Aorta (tissue), 5 donors: ENCODE measurements at regions not wholly inside any gene's neighbourhood (a gene's known extent, or its start where the extent isn't known, plus 50 kb on each side); places are given as distances from the start of the nearest gene placed in this dataset.
"Not testable (repeated sequence)": the region's sequence is repeated elsewhere in the genome, so short reads cannot be mapped to it uniquely, and the experiment has no call there.

Experiments
- ATAC-seq: fragments of 200-7000 bp; cut with Tn5 transposase; one replicate; pipeline ENCODE4 v1.9.1; 2022; ENCODE audit warnings: moderate library complexity; ENCODE audit not compliant: low FRiP score
- DNase-seq, 2 donors: peaks; one replicate each; pipeline ENCODE4 v3.0.0-alpha.2; 2020
- H3K27ac ChIP-seq, 2 donors: one replicate each; pipeline ENCODE4 v1.5.1; 2013; ENCODE audit warnings: low read length in 2 of 2, mild to moderate bottlenecking in 2 of 2, moderate library complexity in 2 of 2, control low read depth in 1 of 2, inconsistent platforms in 1 of 2, low read depth in 1 of 2
- H3K27me3 ChIP-seq, 2 donors: one replicate each; pipeline ENCODE4 v1.6.1; 2013; ENCODE audit warnings: control low read depth in 1 of 2, low read length in 1 of 2, mild to moderate bottlenecking in 1 of 2, moderate library complexity in 1 of 2; ENCODE audit not compliant: insufficient read depth in 2 of 2, control insufficient read depth in 1 of 2
- H3K36me3 ChIP-seq, 2 donors: one replicate each; pipeline ENCODE4 v1.6.1; 2013; ENCODE audit warnings: control low read depth in 1 of 2, low read length in 1 of 2, mild to moderate bottlenecking in 1 of 2; ENCODE audit not compliant: insufficient read depth in 2 of 2, control insufficient read depth in 1 of 2
- H3K4me1 ChIP-seq, 2 donors: one replicate each; pipeline ENCODE4 v1.6.1; 2013; ENCODE audit warnings: low read length in 2 of 2, control low read depth in 1 of 2, mild to moderate bottlenecking in 1 of 2, moderate library complexity in 1 of 2; ENCODE audit not compliant: insufficient read depth in 2 of 2, control insufficient read depth in 1 of 2
- H3K4me3 ChIP-seq, 2 donors: one replicate each; pipeline ENCODE4 v1.5.1; 2013; ENCODE audit warnings: low read length in 2 of 2, control low read depth in 1 of 2, mild to moderate bottlenecking in 1 of 2
- H3K9me3 ChIP-seq: one replicate; pipeline ENCODE4 v1.6.1; 2013; ENCODE audit warnings: mild to moderate bottlenecking, low read length; ENCODE audit not compliant: control insufficient read depth
- WGBS, 2 donors: extraction: QIAGEN DNeasy Blood & Tissue Kit; methylation state at CpG; one replicate each; pipeline ENCODE4 v1.1.7; 2013; 5-methylcytosine and 5-hydroxymethylcytosine counted together
- intact Hi-C, 2 donors: fragments of 100-400 bp; cut with DNase I; formaldehyde crosslinking; loops; one replicate each; pipeline versions ENCODE4 v1.14.2 to v1.15.0; 2022
- donor health status: healthy with polysubstance abuse.
- donor health status: Bipolar disorder and iron deficiency.
- donor health status: DM: no; HTN: no; CAD: no.
- donor health status: DM: no; HTN: no; CAD: no.
- donor health status: DM: yes; HTN: yes; CAD: no.

DNA sequence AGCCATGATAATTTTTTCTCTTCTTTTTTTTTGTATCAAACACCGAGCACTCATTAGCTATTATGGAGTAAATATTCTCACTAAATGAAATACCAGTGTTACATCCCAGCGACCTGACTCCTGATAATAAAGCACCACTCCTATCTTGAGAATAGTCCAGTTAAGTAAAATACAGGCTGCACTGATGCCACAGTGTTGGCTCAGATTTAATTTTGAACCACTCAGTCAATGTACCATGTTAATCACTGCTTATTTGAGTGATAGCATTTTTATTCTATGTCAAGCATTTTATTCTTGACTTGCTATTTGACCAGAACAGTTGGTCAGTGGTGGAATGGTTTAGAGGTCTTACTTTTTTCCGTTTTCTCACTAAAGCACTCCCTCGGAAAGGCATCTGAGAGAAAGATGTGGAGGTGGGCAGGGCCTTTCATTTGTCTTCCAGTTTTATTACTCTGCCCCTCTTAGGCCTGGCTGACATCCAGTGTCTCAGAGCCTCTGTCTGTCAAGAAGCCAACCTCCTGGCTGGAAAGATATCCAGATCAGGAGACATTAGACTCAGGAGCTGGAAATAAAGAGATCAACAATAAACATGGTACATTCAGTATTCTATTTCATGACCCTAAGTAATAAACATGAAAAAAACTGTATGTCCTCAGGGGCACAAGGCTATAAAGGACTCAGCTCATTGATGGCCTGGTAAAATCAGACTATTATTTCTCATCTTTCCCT is 457.8 kb downstream of the EPM2A start:
- DNase-seq, result no peak
- intact Hi-C loops, result no loop called here
- WGBS, 2 donors, result 90 to 93% methylated on average over 4 of the region's 4 CpGs
- Histone ChIP-seq H3K36me3 (no peaks in the 10 kb centered on the region), H3K4me3 (no peak overlapping the region), H3K27ac (no peak overlapping the region), H3K4me1 (no peaks in the 10 kb centered on the region), H3K9me3 (no peaks in the 10 kb centered on the region), H3K27me3 (no peaks in the 10 kb centered on the region)
- no peak for ATAC-seq

- 83 to 90% methylated on average over 2 of the region's 2 CpGs for WGBS, 2 donors
- intact Hi-C loops, result no loop called here
- Histone ChIP-seq H3K36me3 (no peaks in the 10 kb centered on the region), H3K27ac (no peak overlapping the region), H3K27me3 (no peaks in the 10 kb centered on the region), H3K4me3 (no peak overlapping the region), H3K9me3 (no peaks in the 10 kb centered on the region), H3K4me1 (no peaks in the 10 kb centered on the region)
- ATAC-seq, result no peak
- no peak for DNase-seq
Observed at GRCh38 chr6:145278163-145278807, 457.0 kb downstream of the EPM2A start.

- Histone ChIP-seq H3K9me3 (no peaks in the 10 kb centered on the region), H3K27ac (no peak overlapping the region), H3K4me3 (no peak overlapping the region), H3K27me3 (no peaks in the 10 kb centered on the region), H3K4me1 (no peaks in the 10 kb centered on the region), H3K36me3 (no peaks in the 10 kb centered on the region)
- ATAC-seq, result no peak
- intact Hi-C loops, result no loop called here
- WGBS, 2 donors, result 87 to 97% methylated on average over 1 of the region's 1 CpG
- DNase-seq, result no peak
Observed at GRCh38 chr6:145279551-145279950, 455.8 kb downstream of the EPM2A start.

GRCh38 chr6:145279993-145280392 is 455.3 kb downstream of the EPM2A start:
- no peak overlapping the region for H3K4me3 ChIP-seq
- no peak for DNase-seq
- no peaks in the 10 kb centered on the region for H3K9me3 ChIP-seq
- intact Hi-C loops, result no loop called here
- H3K4me1 ChIP-seq, result no peaks in the 10 kb centered on the region
- ATAC-seq, result no peak
- no peaks in the 10 kb centered on the region for H3K27me3 ChIP-seq
- WGBS, 2 donors, result 56 to 60% methylated on average over 2 of the region's 2 CpGs
- no peaks in the 10 kb centered on the region for H3K36me3 ChIP-seq
- H3K27ac ChIP-seq, result no peak overlapping the region

DNA sequence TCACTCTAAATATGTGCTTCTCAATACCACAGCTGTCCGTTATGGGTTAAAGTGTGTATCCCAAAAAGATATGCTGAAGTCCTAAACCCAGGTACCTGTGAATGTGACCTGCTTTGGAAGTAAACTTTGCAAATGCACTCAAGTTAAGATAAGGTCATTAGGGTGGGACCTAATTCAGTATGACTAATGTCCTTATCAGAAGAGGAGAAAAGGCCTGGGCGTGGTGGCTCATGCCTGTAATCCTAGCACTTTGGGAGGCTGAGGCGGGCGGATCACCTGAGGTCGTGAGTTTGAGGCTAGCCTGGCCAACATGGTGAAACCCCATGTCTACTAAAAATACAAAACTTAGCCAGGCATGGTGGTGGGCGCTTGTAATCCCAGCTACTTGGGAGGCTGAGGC is 452.1 kb downstream of the EPM2A start:
- intact Hi-C loops, H3K36me3 ChIP-seq, DNase-seq, H3K9me3 ChIP-seq, ATAC-seq, H3K4me3 ChIP-seq, H3K27me3 ChIP-seq, H3K27ac ChIP-seq, H3K4me1 ChIP-seq: not testable (repeated sequence)
- WGBS, 2 donors, result 89 to 92% methylated on average over 6 of the region's 6 CpGs

GRCh38 chr6:145283856-145284255 is 451.5 kb downstream of the EPM2A start:
- WGBS, 2 donors, result 95 to 96% methylated on average over 2 of the region's 2 CpGs
- H3K36me3 ChIP-seq, result no peaks in the 10 kb centered on the region
- no peak overlapping the region for H3K27ac ChIP-seq
- no peak for DNase-seq
- H3K4me1 ChIP-seq, result no peaks in the 10 kb centered on the region
- no peak for ATAC-seq
- H3K27me3 ChIP-seq, result no peaks in the 10 kb centered on the region
- intact Hi-C loops, result no loop called here
- H3K9me3 ChIP-seq, result no peaks in the 10 kb centered on the region
- H3K4me3 ChIP-seq, result no peak overlapping the region

DNA sequence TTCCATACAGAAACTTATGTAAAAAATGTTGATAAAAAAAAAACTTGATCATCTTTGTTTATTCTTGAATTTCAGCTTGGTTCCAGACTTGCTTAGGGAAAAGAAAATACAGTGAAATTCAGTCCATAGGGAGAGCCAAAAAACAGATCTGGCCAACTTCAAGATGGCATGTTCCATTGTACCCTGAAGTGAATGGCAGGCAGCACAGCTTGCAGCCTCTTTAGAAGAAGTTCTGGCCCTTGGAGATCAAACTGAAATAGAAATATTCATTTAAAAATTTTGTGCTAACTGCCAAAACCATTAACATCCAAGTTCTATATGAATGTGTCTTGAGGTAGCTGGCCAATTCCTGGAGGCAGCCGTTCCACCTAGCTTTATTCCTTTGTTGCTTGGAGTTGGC is 448.4 kb downstream of the EPM2A start:
- Histone ChIP-seq H3K9me3 (peaks cover 2% of the 10 kb centered on the region), H3K4me1 (no peaks in the 10 kb centered on the region), H3K4me3 (no peak overlapping the region), H3K27me3 (no peaks in the 10 kb centered on the region), H3K36me3 (no peaks in the 10 kb centered on the region), H3K27ac (no peak overlapping the region)
- DNase-seq (no peak), ATAC-seq (no peak)
- 51 to 72% methylated on average over 1 of the region's 1 CpG for WGBS, 2 donors
- intact Hi-C loops, result no loop called here

GRCh38 chr6:145289573-145289972 is 445.7 kb downstream of the EPM2A start:
- H3K4me3 ChIP-seq, result no peak overlapping the region
- 96 to 97% methylated on average over 3 of the region's 3 CpGs for WGBS, 2 donors
- no peaks in the 10 kb centered on the region for H3K36me3 ChIP-seq
- no peaks in the 10 kb centered on the region for H3K4me1 ChIP-seq
- intact Hi-C loops, result no loop called here
- no peak for ATAC-seq
- no peak for DNase-seq
- no peak overlapping the region for H3K27ac ChIP-seq
- peaks cover 2% of the 10 kb centered on the region for H3K9me3 ChIP-seq
- no peaks in the 10 kb centered on the region for H3K27me3 ChIP-seq

DNA sequence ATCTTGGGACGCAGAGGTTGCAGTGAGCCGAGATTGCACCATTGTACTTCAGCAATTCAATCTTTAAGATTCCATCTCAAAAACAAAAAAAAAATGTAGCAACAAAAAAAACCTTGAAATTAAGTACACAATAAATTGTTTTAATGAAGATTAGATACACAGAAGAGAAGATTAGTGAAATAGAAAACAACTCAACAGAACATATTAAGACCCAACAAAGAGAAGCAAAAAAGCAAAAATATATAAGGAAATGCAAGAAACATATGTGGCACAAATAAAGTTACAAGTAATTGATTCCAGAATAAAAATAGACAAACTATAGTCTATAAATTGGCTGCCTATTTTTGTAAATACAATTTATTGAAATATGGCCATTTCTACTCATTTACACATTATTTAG is 445.2 kb downstream of the EPM2A start:
- H3K27ac ChIP-seq, result no peak overlapping the region

More for the DNA sequence above, 445.2 kb downstream of the EPM2A start:
- no peaks in the 10 kb centered on the region for H3K36me3 ChIP-seq
- no peaks in the 10 kb centered on the region for H3K4me1 ChIP-seq
- no peak for ATAC-seq
- no peaks in the 10 kb centered on the region for H3K27me3 ChIP-seq
- no peak for DNase-seq
- intact Hi-C loops, result no loop called here
- WGBS, 2 donors, result 96 to 98% methylated on average over 2 of the region's 2 CpGs
- H3K4me3 ChIP-seq, result no peak overlapping the region
- H3K9me3 ChIP-seq, result peaks cover 2% of the 10 kb centered on the region
